GM18951 (cell line): ENCODE measurements at regions not wholly inside any gene's neighbourhood (a gene's known extent, or its start where the extent isn't known, plus 50 kb on each side); places are given as distances from the start of the nearest gene placed in this dataset.

Experiments used
- POLR2A ChIP-seq: IDR thresholded peaks from 4 replicates; pipeline ENCODE4 v1.6.1; 2011; ENCODE audit warnings: mild to moderate bottlenecking; ENCODE audit not compliant: insufficient read length, insufficient read depth; ENCODE audit errors: extremely low read depth
- in situ Hi-C: fragments of 300-500 bp; cut with MboI; formaldehyde crosslinking; loops from one replicate; pipeline ENCODE4 v1.12.0; 2022; ENCODE audit warnings: low sequenced_read_pairs, mixed read lengths, inconsistent platforms; ENCODE audit not compliant: unreplicated experiment

DNA sequence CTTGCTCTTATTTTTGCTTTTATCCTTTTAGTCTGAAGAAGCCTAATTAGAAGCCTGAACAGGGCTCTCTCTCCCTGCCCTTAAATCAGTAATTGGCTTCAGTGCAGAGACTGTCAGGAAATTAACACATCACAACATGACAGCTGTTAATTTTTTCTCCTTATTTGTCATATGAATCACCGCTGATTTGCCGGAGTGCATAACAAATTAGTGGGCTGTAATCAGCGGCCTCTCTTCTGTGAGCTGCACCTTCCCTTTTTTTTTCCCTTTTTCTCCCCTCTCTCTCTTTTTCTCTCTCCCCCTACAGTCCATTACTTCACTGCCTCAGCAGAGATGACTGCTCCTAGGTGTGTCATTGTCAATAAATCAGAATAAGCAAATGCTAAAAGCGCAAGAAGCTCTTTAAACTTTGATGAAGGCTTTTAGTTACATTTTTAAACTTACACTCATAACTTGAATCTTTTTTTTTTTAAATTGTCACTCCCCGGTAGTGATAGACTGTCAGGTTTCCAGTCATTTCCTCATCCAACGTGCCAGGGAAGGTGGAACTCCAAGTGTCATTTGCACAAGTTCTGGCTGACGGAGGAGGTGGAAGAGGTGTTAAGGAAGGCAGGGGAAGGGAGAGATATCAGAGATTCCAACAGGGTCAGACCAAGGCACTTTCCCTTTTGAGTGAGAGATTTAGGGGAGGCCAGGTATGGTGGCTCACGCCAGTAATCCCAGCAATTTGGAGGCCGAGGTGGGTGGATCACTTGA lies 197.1 kb upstream of the TSHZ3 start:
- in situ Hi-C loops: no loop called here
- TF ChIP-seq POLR2A: no peak

DNA sequence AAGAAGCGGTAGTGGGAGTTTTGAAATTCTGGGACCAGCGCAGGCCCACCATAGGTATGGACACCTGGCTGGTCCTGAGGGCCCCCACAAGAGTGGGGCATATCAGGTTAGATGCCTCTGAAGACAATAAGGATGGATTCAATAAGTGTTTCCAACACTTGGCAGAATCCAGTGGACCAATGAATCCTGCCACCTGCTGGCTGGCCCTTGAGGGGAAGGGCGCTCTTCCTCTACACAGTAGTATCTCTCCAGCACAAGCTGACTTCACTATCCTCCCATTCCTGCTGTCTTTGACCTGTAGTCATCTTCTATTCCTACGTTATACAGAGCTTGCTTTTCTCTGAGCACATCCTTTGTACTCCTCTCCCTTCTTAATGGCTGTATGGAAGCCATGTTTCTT lies 199.7 kb upstream of the TSHZ3 start:
- in situ Hi-C loops: no loop called here
- TF ChIP-seq POLR2A: no peak

DNA sequence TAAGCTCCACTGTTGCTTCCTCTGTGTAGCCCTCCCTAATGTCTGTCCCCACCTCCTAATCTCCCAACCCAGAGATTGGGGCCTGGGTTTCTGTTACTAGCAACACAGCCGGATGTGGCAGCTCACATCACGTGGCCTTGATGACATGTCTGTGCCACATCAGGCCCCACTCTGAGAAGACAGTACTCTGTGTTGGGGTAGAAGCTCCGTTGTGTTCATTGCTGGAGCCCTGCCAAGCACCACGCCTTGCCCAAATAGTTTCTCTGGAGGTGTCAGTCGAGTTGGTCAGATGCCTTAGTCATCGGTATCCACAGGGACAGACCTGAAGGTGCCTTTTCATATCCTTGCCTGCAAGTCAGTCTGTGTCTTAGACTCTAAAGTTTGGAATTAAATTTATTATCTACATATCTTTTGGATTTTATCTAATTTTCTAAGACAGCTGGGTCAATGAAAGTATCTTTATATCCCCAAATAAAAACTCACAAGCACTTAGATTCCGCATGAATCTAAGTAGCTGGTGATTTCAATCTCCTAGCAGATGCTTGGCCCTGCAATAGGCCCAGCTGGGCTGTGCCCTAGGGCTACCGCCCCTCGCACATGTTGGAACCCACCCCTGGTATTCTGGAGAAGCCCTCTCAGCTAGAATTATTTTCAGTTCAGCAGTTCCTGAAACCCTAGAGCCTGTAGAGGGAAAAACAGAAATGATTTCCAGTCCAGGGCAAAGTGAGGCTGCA lies 204.0 kb upstream of the TSHZ3 start:
- TF ChIP-seq POLR2A: no peak
- in situ Hi-C loops: no loop called here

DNA sequence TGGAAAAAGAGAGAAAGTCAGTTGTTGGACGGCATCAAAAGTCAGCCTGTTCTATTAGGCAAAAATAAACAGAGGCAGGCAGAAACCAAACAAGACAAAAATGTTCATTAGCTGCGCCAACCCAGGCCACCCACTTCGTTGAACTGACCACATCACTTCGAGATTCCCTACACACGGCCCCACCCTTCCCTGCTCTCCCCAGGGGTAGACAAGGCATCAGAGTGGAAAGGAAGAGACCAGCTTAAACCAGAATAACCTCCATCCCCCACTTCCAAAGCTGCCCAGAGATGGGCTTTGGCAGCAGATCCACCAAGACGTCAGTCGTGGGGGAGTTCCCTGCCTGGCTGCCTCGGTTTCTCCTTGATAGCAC lies 204.6 kb upstream of the TSHZ3 start:
- in situ Hi-C loops: no loop called here
- TF ChIP-seq POLR2A: no peak

- in situ Hi-C loops: no loop called here
- no peak for TF ChIP-seq POLR2A
Measured at GRCh38 chr19:31554360-31554759, 205.1 kb upstream of the TSHZ3 start.

- no peak for TF ChIP-seq POLR2A
- in situ Hi-C loops: no loop called here
Measured at GRCh38 chr19:31555634-31556215, 206.5 kb upstream of the TSHZ3 start.

- in situ Hi-C loops: no loop called here
- TF ChIP-seq POLR2A: no peak
Measured at GRCh38 chr19:31559494-31559893, 210.3 kb upstream of the TSHZ3 start.

DNA sequence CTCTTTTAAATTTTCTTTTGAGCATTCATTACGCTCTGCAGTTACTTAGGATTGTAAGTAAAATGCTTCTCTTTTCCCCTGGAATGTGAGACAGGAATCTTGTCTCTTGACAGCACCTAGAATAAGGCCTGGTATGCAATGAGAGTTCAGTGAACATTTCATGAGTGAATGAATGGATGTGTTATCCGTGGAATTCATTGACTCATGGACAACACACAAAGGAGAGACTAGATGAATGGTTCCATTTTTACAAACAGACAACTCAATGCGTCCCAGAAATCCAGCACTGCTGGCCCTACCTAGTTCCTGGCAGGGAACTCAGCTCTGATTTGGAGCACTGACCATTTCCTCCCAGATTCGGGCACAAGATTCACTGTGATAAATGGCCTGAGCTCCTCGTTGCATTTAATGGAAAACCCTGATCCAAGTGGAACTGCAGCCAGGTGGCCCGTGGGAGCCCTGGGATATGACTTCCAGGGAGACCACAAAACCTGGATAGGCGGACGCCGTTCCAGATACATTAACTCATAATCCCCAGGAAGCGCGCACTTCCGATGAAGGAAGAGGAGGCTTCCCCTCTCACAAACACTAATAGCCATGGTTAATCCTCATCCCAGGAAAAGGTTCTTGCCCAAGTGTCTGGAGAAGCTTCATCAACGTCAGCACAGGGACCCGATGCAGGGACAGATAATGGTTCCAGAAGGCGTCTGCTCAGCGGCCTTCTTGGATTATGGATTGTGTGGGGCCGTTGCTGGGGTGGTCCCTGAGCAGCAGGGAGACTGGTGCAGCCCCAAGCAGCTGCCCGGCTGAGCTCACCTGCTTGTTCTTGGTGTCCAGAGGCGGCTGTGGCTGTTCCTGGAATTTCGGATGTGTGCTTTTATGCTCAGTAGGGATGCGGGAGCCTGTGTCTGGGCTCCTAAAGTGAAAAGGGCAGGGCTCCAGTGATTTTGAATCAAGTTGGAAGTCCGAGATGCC lies 211.1 kb upstream of the TSHZ3 start:
- in situ Hi-C loops: no loop called here
- no peak for TF ChIP-seq POLR2A

GRCh38 chr19:31562966-31563612 lies 213.9 kb upstream of the TSHZ3 start:
- in situ Hi-C loops: no loop called here
- TF ChIP-seq POLR2A: no peak

DNA sequence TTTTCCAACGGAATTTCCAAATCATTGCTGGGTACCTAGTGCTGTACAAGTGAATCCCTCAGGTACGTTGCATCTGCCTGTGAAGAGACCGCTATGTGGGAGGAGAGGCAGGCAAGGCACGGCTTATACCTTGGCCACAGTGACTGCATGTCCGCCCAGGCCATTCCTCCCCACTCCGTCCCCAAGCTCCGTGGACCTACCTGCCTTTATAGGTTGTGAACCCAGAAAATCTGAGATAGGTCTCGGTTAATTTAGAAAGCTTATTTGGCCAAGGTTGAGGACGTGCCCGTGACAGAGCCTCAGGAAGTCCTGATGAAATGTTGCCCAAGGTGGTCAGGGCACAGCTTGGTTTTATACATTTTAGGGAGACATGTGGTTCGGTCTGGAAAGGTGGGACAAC lies 218.5 kb upstream of the TSHZ3 start:
- in situ Hi-C loops: no loop called here
- TF ChIP-seq POLR2A: no peak

DNA sequence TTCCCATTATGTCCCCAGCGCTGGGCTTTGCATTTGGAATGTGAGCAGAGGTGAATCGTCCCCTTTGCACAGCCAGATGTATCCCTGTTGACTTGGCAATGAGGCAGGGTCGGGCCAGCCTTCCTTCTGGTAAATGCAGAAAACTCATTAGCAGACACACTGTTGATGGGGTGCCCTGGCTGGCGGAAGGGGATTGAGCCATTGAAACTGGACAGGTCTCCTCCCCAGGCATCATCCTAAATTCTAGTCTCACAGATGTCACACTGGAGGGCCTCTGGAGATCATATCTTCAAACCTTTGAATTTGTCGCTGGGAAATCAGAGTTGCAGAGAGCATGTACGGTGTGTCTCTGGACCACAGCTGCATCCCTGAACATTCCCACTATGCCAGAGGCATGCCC lies 219.5 kb upstream of the TSHZ3 start:
- in situ Hi-C loops: no loop called here
- TF ChIP-seq POLR2A: no peak

GRCh38 chr19:31570718-31571117 lies 221.5 kb upstream of the TSHZ3 start:
- in situ Hi-C loops: no loop called here
- no peak for TF ChIP-seq POLR2A

- no peak for TF ChIP-seq POLR2A
- in situ Hi-C loops: no loop called here
Measured at GRCh38 chr19:31572102-31572975, 223.1 kb upstream of the TSHZ3 start.
